Suprapubic skin (tissue), 4 donors: ENCODE measurements at regions not wholly inside any gene's neighbourhood (a gene's known extent, or its start where the extent isn't known, plus 50 kb on each side); places are given as distances from the start of the nearest gene placed in this dataset.

ENCODE experiments used
- DNase-seq, 2 donors: peaks; one replicate each; pipeline ENCODE4 v3.0.0-alpha.2; 2019; ENCODE audit warnings: low spot score in 2 of 2
- H3K27ac ChIP-seq: fragments of 200-600 bp; sonication (generic); one replicate; pipeline ENCODE4 v1.5.1; 2019
- H3K27me3 ChIP-seq: fragments of 200-600 bp; sonication (generic); one replicate; pipeline ENCODE4 v1.5.1; 2019
- H3K36me3 ChIP-seq: fragments of 200-600 bp; sonication (generic); one replicate; pipeline ENCODE4 v1.5.1; 2019
- H3K4me1 ChIP-seq: fragments of 200-600 bp; sonication (generic); one replicate; pipeline ENCODE4 v1.5.1; 2019
- H3K4me3 ChIP-seq: fragments of 200-600 bp; sonication (generic); one replicate; pipeline ENCODE4 v1.5.1; 2019; ENCODE audit warnings: mild to moderate bottlenecking
- H3K9me3 ChIP-seq: fragments of 200-600 bp; sonication (generic); one replicate; pipeline ENCODE4 v1.5.1; 2019
- CTCF ChIP-seq, 2 donors: fragments of 200-600 bp in 1 of 2; fragments of 450-650 bp in 1 of 2; sonication (generic) in 1 of 2; IDR thresholded peaks; one replicate each; pipeline ENCODE4 v1.5.1; 2016 to 2019; ENCODE audit warnings: antibody characterized with exemption in 2 of 2, mild to moderate bottlenecking in 1 of 2, moderate library complexity in 1 of 2
- EP300 ChIP-seq: sonication (generic); formaldehyde crosslinking; IDR thresholded peaks from one replicate; pipeline ENCODE4 v1.6.1; 2017; ENCODE audit warnings: antibody characterized with exemption
- POLR2A ChIP-seq, 2 donors: fragments of 450-650 bp; IDR thresholded peaks; one replicate each; pipeline ENCODE4 v1.6.1; 2017; ENCODE audit warnings: antibody characterized with exemption in 2 of 2, mild to moderate bottlenecking in 2 of 2, moderate library complexity in 2 of 2
- POLR2AphosphoS5 ChIP-seq, 3 donors: sonication (generic); formaldehyde crosslinking; IDR thresholded peaks; one replicate each; pipeline ENCODE4 v1.6.1; 2017; ENCODE audit warnings: antibody characterized with exemption in 3 of 3
- WGBS: methylation state at CpG from one replicate; pipeline ENCODE4 v1.1.5; 2018; 5-methylcytosine and 5-hydroxymethylcytosine counted together

- no peaks in the 10 kb centered on the region for H3K4me1 ChIP-seq
- TF ChIP-seq CTCF (IDR thresholded peaks at IDR 0.05): no peak
- no peak for TF ChIP-seq EP300
- TF ChIP-seq POLR2A (IDR thresholded peaks at IDR 0.05): no peak
- TF ChIP-seq POLR2AphosphoS5 (IDR thresholded peaks at IDR 0.05): no peak
- H3K4me3 ChIP-seq: no peak overlapping the region
- no peaks in the 10 kb centered on the region for H3K36me3 ChIP-seq
- H3K27ac ChIP-seq: no peak overlapping the region
- no peaks in the 10 kb centered on the region for H3K9me3 ChIP-seq
- no peak for DNase-seq
- WGBS: 94% methylated on average over 2 of the region's 2 CpGs
- no peaks in the 10 kb centered on the region for H3K27me3 ChIP-seq
Measured at GRCh38 chr1:177451191-177451590, 280.4 kb downstream of the BRINP2 start.

GRCh38 chr1:177448652-177449357 is 278.0 kb downstream of the BRINP2 start:
- WGBS: 37% methylated on average over 5 of the region's 5 CpGs
- H3K4me3 ChIP-seq: no peak overlapping the region
- TF ChIP-seq EP300 (peak; percentile 70), POLR2A (IDR thresholded peaks at IDR 0.05) (no peak)
- H3K27me3 ChIP-seq: no peaks in the 10 kb centered on the region
- H3K36me3 ChIP-seq: no peaks in the 10 kb centered on the region
- H3K9me3 ChIP-seq: no peaks in the 10 kb centered on the region
- H3K27ac ChIP-seq: no peak overlapping the region
- no peaks in the 10 kb centered on the region for H3K4me1 ChIP-seq
- no peak for DNase-seq

GRCh38 chr1:177448036-177448615 is 277.4 kb downstream of the BRINP2 start:
- no peaks in the 10 kb centered on the region for H3K4me1 ChIP-seq
- TF ChIP-seq POLR2AphosphoS5 (IDR thresholded peaks at IDR 0.05) (no peak), POLR2A (IDR thresholded peaks at IDR 0.05) (no peak), EP300 (no peak), CTCF (IDR thresholded peaks at IDR 0.05) (no peak)
- WGBS: 98% methylated on average over 2 of the region's 2 CpGs
- no peak overlapping the region for H3K4me3 ChIP-seq
- no peaks in the 10 kb centered on the region for H3K9me3 ChIP-seq
- DNase-seq: no peak
- H3K27ac ChIP-seq: no peak overlapping the region
- H3K27me3 ChIP-seq: no peaks in the 10 kb centered on the region
- H3K36me3 ChIP-seq: no peaks in the 10 kb centered on the region

- TF ChIP-seq EP300: no peak
- no peak for TF ChIP-seq POLR2A (IDR thresholded peaks at IDR 0.05)
- no peak for TF ChIP-seq CTCF (IDR thresholded peaks at IDR 0.05)
- no peak for TF ChIP-seq POLR2AphosphoS5 (IDR thresholded peaks at IDR 0.05)
- WGBS: 66% methylated on average over 3 of the region's 3 CpGs
- H3K36me3 ChIP-seq: no peaks in the 10 kb centered on the region
- no peaks in the 10 kb centered on the region for H3K9me3 ChIP-seq
- no peak for DNase-seq
- H3K4me1 ChIP-seq: no peaks in the 10 kb centered on the region
- H3K27me3 ChIP-seq: no peaks in the 10 kb centered on the region
- no peak overlapping the region for H3K4me3 ChIP-seq
- no peak overlapping the region for H3K27ac ChIP-seq
Measured at GRCh38 chr1:177444997-177445746, 274.4 kb downstream of the BRINP2 start.

- TF ChIP-seq POLR2A (IDR thresholded peaks at IDR 0.05) (no peak), POLR2AphosphoS5 (IDR thresholded peaks at IDR 0.05) (no peak), CTCF (IDR thresholded peaks at IDR 0.05) (no peak)
- no peak overlapping the region for H3K27ac ChIP-seq
- WGBS: 48% methylated on average over 3 of the region's 3 CpGs
- no peak overlapping the region for H3K4me3 ChIP-seq
- DNase-seq: no peak
- H3K4me1 ChIP-seq: no peaks in the 10 kb centered on the region
- H3K36me3 ChIP-seq: no peaks in the 10 kb centered on the region
- no peaks in the 10 kb centered on the region for H3K27me3 ChIP-seq
- H3K9me3 ChIP-seq: no peaks in the 10 kb centered on the region
Measured at GRCh38 chr1:177443003-177443402, 272.2 kb downstream of the BRINP2 start.
